HG02870 (cell line): ENCODE measurements at regions not wholly inside any gene's neighbourhood (a gene's known extent, or its start where the extent isn't known, plus 50 kb on each side); places are given as distances from the start of the nearest gene placed in this dataset.
"Not testable (repeated sequence)": the region's sequence is repeated elsewhere in the genome, so short reads cannot be mapped to it uniquely, and the experiment has no call there.

Source experiments
- ATAC-seq: cut with Tn5 transposase; IDR thresholded peaks from one replicate; pipeline ENCODE4 v1.9.1; 2021; ENCODE audit warnings: mild to moderate bottlenecking, moderate library complexity; ENCODE audit not compliant: unreplicated experiment

GRCh38 chr6:119686644-119687043, 337.1 kb upstream of the MAN1A1 start:
- ATAC-seq, result no peak

- no peak for ATAC-seq
Measured at GRCh38 chr6:119686240-119686639, 336.7 kb upstream of the MAN1A1 start.

- ATAC-seq, result no peak
Measured at GRCh38 chr6:119683671-119684070, 334.1 kb upstream of the MAN1A1 start.

GRCh38 chr6:119683031-119683430, 333.5 kb upstream of the MAN1A1 start:
- ATAC-seq, result no peak

- no peak for ATAC-seq
Measured at GRCh38 chr6:119678961-119679360, 329.4 kb upstream of the MAN1A1 start.

- ATAC-seq, result no peak
Measured at GRCh38 chr6:119677384-119677783, 327.8 kb upstream of the MAN1A1 start.

GRCh38 chr6:119676961-119677360, 327.4 kb upstream of the MAN1A1 start:
- ATAC-seq, result no peak

- ATAC-seq, result no peak
Measured at GRCh38 chr6:119676230-119676629, 326.7 kb upstream of the MAN1A1 start.

GRCh38 chr6:119673741-119674140, 324.2 kb upstream of the MAN1A1 start:
- ATAC-seq, result no peak

GRCh38 chr6:119672725-119673124, 323.2 kb upstream of the MAN1A1 start:
- no peak for ATAC-seq

- no peak for ATAC-seq
Measured at GRCh38 chr6:119671105-119671504, 321.5 kb upstream of the MAN1A1 start.

- no peak for ATAC-seq
Measured at GRCh38 chr6:119669221-119669620, 319.7 kb upstream of the MAN1A1 start.

GRCh38 chr6:119665432-119665831, 315.9 kb upstream of the MAN1A1 start:
- ATAC-seq, result not testable (repeated sequence)

- no peak for ATAC-seq
Measured at GRCh38 chr6:119661628-119662027, 312.1 kb upstream of the MAN1A1 start.

GRCh38 chr6:119661078-119661477, 311.5 kb upstream of the MAN1A1 start:
- ATAC-seq, result no peak

GRCh38 chr6:119658917-119659316, 309.4 kb upstream of the MAN1A1 start:
- no peak for ATAC-seq

- peak; percentile 44 for ATAC-seq
Measured at GRCh38 chr6:119655124-119655523, 305.6 kb upstream of the MAN1A1 start.

GRCh38 chr6:119653329-119653728, 303.8 kb upstream of the MAN1A1 start:
- no peak for ATAC-seq

GRCh38 chr6:119649531-119649930, 300.0 kb upstream of the MAN1A1 start:
- no peak for ATAC-seq

GRCh38 chr6:119647309-119647708, 297.7 kb upstream of the MAN1A1 start:
- no peak for ATAC-seq

GRCh38 chr6:119643876-119644275, 294.3 kb upstream of the MAN1A1 start:
- ATAC-seq, result no peak

- no peak for ATAC-seq
Measured at GRCh38 chr6:119637768-119638167, 288.2 kb upstream of the MAN1A1 start.

- no peak for ATAC-seq
Measured at GRCh38 chr6:119636060-119636459, 286.5 kb upstream of the MAN1A1 start.

GRCh38 chr6:119633461-119633860, 283.9 kb upstream of the MAN1A1 start:
- ATAC-seq, result no peak
